ENCODE measurements at regions not wholly inside any gene's neighbourhood (a gene's known extent, or its start where the extent isn't known, plus 50 kb on each side); places are given as distances from the start of the nearest gene placed in this dataset.

- Histone ChIP-seq H3K9me3 (replicated peaks; ENCODE audit: control insufficient read depth, insufficient read depth, low read depth, low read length) (no peaks in the 10 kb centered on the region), H3K9ac (ENCODE audit: insufficient read depth in 1 of 2, low read depth in 2 of 2, low read length in 2 of 2) (no peak overlapping the region), H4K20me1 (replicated peaks; ENCODE audit: control insufficient read depth, insufficient read depth, low read length) (no peaks in the 10 kb centered on the region), H2AFZ (ENCODE audit: low read depth, low read length) (no peak overlapping the region), H3K36me3 (ENCODE audit: control insufficient read depth, insufficient read depth, low read length) (no peaks in the 10 kb centered on the region), H3K27ac (ENCODE audit: extremely low read depth, low read depth, low read length) (no peak overlapping the region), H3K9me1 (ENCODE audit: control insufficient read depth, insufficient read depth, low read length) (no peaks in the 10 kb centered on the region), H3K27me3 (ENCODE audit: control insufficient read depth in 2 of 2, insufficient read depth in 2 of 2, low read length in 2 of 2) (no peaks in the 10 kb centered on the region), H3K4me2 (ENCODE audit: insufficient read depth, low read length) (no peak overlapping the region), H3K79me2 (ENCODE audit: control insufficient read depth, insufficient read depth, low read length) (no peaks in the 10 kb centered on the region), H3K4me1 (replicated peaks in 1 of 2; ENCODE audit: control insufficient read depth in 2 of 2, insufficient read depth in 2 of 2, low read length in 2 of 2) (no peaks in the 10 kb centered on the region), H3K4me3 (no peak overlapping the region)
- DNase-seq (ENCODE audit: extremely low read depth in 1 of 4, low spot score in 3 of 4): no peak
- ChIA-PET POLR2A (no interaction called here), CTCF (ENCODE audit: low intra/inter-chr PET ratio) (no interaction called here)
- no peak for ATAC-seq
- TF ChIP-seq GTF2A2 (tag; IDR thresholded peaks at IDR 0.05) (no peak), HLTF (IDR thresholded peaks at IDR 0.05) (no peak), MTA2 (IDR thresholded peaks at IDR 0.05; ENCODE audit: low read depth) (no peak), NFRKB (IDR thresholded peaks at IDR 0.05; ENCODE audit: low read depth) (no peak), BRF1 (IDR thresholded peaks at IDR 0.05; ENCODE audit: borderline replicate concordance, extremely low read depth, insufficient read length) (no peak), ZEB2 (IDR thresholded peaks at IDR 0.05) (no peak)
- BruUV-seq (replicated peaks): no TSS peak
- intact Hi-C loops (cut with micrococcal nuclease): no loop called here
- in situ Hi-C loops (cut with MboI): no loop called here
- no peak for FAIRE-seq
- WGBS (ENCODE audit: insufficient coverage, low coverage, missing lambda C conversion rate): 0% methylated on average over 4 of the region's 5 CpGs
Measured at GRCh38 chr9:16085167-16085726, 532.4 kb downstream of the CCDC171 start.

GRCh38 chr9:16090907-16091629, 538.2 kb downstream of the CCDC171 start:
- Histone ChIP-seq H3K4me1 (replicated peaks in 1 of 2; ENCODE audit: control insufficient read depth in 2 of 2, insufficient read depth in 2 of 2, low read length in 2 of 2) (no peaks in the 10 kb centered on the region), H3K4me3 (no peak overlapping the region), H3K79me2 (ENCODE audit: control insufficient read depth, insufficient read depth, low read length) (no peaks in the 10 kb centered on the region), H3K9me1 (ENCODE audit: control insufficient read depth, insufficient read depth, low read length) (no peaks in the 10 kb centered on the region), H3K9me3 (replicated peaks; ENCODE audit: control insufficient read depth, insufficient read depth, low read depth, low read length) (no peaks in the 10 kb centered on the region), H3K27me3 (ENCODE audit: control insufficient read depth in 2 of 2, insufficient read depth in 2 of 2, low read length in 2 of 2) (no peaks in the 10 kb centered on the region), H2AFZ (ENCODE audit: low read depth, low read length) (no peak overlapping the region), H4K20me1 (replicated peaks; ENCODE audit: control insufficient read depth, insufficient read depth, low read length) (no peaks in the 10 kb centered on the region), H3K27ac (ENCODE audit: extremely low read depth, low read depth, low read length) (no peak overlapping the region), H3K9ac (ENCODE audit: insufficient read depth in 1 of 2, low read depth in 2 of 2, low read length in 2 of 2) (no peak overlapping the region), H3K36me3 (ENCODE audit: control insufficient read depth, insufficient read depth, low read length) (no peaks in the 10 kb centered on the region), H3K4me2 (ENCODE audit: insufficient read depth, low read length) (no peak overlapping the region)
- no TSS peak for BruUV-seq (replicated peaks)
- POLR2A ChIA-PET: no interaction called here
- CTCF ChIA-PET (ENCODE audit: low intra/inter-chr PET ratio): no interaction called here
- in situ Hi-C loops (cut with MboI): no loop called here
- WGBS (ENCODE audit: insufficient coverage, low coverage, missing lambda C conversion rate): 0% methylated on average over 1 of the region's 3 CpGs
- intact Hi-C loops (cut with micrococcal nuclease): no loop called here
- no peak for FAIRE-seq
- ATAC-seq: no peak
- no peak for DNase-seq (ENCODE audit: extremely low read depth in 1 of 4, low spot score in 3 of 4)
- no peak for TF ChIP-seq PTTG1 (tag; IDR thresholded peaks at IDR 0.05; ENCODE audit: low read depth)
- no peak for TF ChIP-seq CREB5 (CRISPR knock-in tag; IDR thresholded peaks at IDR 0.05)
- TF ChIP-seq RERE (CRISPR knock-in tag; IDR thresholded peaks at IDR 0.05; ENCODE audit: borderline replicate concordance): no peak
- no peak for TF ChIP-seq FOS (IDR thresholded peaks at IDR 0.05; ENCODE audit: extremely low read depth, insufficient read length)

All from K562 (cell line).